ENCODE measurements at regions not wholly inside any gene's neighbourhood (a gene's known extent, or its start where the extent isn't known, plus 50 kb on each side); places are given as distances from the start of the nearest gene placed in this dataset.

DNA sequence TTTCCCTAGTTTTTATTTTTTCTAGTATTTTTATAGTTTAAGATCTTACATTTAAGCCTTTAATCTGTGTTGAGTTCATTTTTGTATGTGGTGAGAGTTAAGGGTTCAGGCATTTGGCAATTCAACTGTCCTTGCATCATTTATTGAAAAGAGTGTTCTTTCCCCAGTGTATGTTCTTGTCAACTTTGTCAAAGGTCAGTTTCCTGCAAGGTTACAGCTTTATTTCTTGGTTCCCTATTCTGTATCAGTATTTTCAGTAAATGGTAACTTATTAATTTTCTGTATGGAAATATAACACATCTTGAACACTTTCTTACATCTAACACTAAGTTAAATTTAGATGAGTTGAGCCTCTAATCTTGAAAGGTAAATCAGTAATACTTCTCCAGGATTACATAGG, 1770.1 kb downstream of the OTOL1 start:
- ATAC-seq (no peak), DNase-seq (no peak)
- no peak overlapping the region for H3K4me3 ChIP-seq
- H3K36me3 ChIP-seq = no peaks in the 10 kb centered on the region
- H3K27me3 ChIP-seq = no peaks in the 10 kb centered on the region
- TF ChIP-seq POLR2A (IDR thresholded peaks at IDR 0.05) = no peak
- TF ChIP-seq, protein P1, sequence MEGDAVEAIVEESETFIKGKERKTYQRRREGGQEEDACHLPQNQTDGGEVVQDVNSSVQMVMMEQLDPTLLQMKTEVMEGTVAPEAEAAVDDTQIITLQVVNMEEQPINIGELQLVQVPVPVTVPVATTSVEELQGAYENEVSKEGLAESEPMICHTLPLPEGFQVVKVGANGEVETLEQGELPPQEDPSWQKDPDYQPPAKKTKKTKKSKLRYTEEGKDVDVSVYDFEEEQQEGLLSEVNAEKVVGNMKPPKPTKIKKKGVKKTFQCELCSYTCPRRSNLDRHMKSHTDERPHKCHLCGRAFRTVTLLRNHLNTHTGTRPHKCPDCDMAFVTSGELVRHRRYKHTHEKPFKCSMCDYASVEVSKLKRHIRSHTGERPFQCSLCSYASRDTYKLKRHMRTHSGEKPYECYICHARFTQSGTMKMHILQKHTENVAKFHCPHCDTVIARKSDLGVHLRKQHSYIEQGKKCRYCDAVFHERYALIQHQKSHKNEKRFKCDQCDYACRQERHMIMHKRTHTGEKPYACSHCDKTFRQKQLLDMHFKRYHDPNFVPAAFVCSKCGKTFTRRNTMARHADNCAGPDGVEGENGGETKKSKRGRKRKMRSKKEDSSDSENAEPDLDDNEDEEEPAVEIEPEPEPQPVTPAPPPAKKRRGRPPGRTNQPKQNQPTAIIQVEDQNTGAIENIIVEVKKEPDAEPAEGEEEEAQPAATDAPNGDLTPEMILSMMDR (IDR thresholded peaks at IDR 0.05 in 4 of 5, conservative IDR thresholded peaks at IDR 0.05 in 1 of 5) = no peak
- H3K9me3 ChIP-seq = no peaks in the 10 kb centered on the region
- intact Hi-C loops (cut with DNase I; ENCODE audit: low total_unique reads) = no loop called here
- no peak overlapping the region for H3K27ac ChIP-seq
- in situ Hi-C loops (cut with MboI; ENCODE audit: low sequenced_read_pairs in 4 of 4) = no loop called here
- no peaks in the 10 kb centered on the region for H3K4me1 ChIP-seq

- DNase-seq (no peak), ATAC-seq (no peak)
- TF ChIP-seq, protein P1 (IDR thresholded peaks at IDR 0.05 in 4 of 5, conservative IDR thresholded peaks at IDR 0.05 in 1 of 5) = no peak
- no peak for TF ChIP-seq POLR2A (IDR thresholded peaks at IDR 0.05)
- Histone ChIP-seq H3K27me3 (no peaks in the 10 kb centered on the region), H3K9me3 (no peaks in the 10 kb centered on the region), H3K27ac (no peak overlapping the region), H3K4me1 (no peaks in the 10 kb centered on the region), H3K4me3 (no peak overlapping the region), H3K36me3 (no peaks in the 10 kb centered on the region)
- in situ Hi-C loops (cut with MboI; ENCODE audit: low sequenced_read_pairs in 4 of 4) (no loop called here), intact Hi-C loops (cut with DNase I; ENCODE audit: low total_unique reads) (no loop called here)
These were observed 1765.0 kb downstream of the OTOL1 start for GRCh38 chr3:163261618-163262017.

DNA sequence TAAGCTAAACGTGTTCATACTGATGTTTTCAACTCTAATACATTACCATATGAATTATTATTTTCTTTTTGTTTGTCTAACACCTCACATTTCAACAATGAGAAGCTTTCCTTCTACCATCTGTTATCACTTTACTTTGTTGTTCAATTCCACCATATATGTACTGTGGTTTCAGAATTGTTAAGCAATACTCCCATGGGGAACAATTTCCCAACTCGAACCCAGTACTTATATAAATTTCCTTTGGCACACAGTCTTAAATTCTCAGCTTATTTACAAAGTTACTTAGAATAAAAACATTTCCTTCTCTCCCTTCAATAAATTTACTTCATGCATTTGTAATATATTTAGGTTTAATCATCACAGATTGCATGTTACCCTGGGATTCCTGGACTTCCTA, 1764.4 kb downstream of the OTOL1 start:
- TF ChIP-seq POLR2A (IDR thresholded peaks at IDR 0.05) = no peak
- TF ChIP-seq, protein P1 (IDR thresholded peaks at IDR 0.05 in 4 of 5, conservative IDR thresholded peaks at IDR 0.05 in 1 of 5) = no peak
- no peaks in the 10 kb centered on the region for H3K9me3 ChIP-seq
- no peaks in the 10 kb centered on the region for H3K27me3 ChIP-seq
- no peaks in the 10 kb centered on the region for H3K36me3 ChIP-seq
- H3K27ac ChIP-seq = no peak overlapping the region
- ATAC-seq (no peak), DNase-seq (no peak)
- in situ Hi-C loops (cut with MboI; ENCODE audit: low sequenced_read_pairs in 4 of 4) = no loop called here
- H3K4me1 ChIP-seq = no peaks in the 10 kb centered on the region
- no peak overlapping the region for H3K4me3 ChIP-seq
- intact Hi-C loops (cut with DNase I; ENCODE audit: low total_unique reads) = no loop called here

DNA sequence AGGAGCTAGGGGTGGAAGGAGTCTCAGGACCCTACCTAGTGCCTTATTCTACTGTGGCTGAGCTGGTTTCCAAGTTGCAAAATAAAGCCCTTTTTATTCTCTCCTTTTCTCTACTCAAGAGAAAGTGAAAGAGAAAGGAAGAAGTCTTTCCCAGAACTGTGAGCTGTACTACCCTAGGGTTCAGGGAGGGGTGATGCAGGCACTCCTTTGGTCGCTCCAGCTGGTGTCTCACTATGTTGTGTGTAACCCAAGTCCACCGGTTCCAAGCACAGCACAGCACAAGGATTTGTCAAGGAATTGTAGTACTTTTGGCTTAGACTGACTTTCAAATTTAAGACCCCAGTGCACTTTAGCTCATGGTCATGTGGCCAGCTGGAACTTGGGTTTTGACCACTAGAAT, 1721.7 kb downstream of the OTOL1 start:
- no peak for DNase-seq
- no peak for ATAC-seq
- no peaks in the 10 kb centered on the region for H3K4me1 ChIP-seq
- no peaks in the 10 kb centered on the region for H3K27me3 ChIP-seq
- H3K4me3 ChIP-seq = no peak overlapping the region
- no peaks in the 10 kb centered on the region for H3K36me3 ChIP-seq
- no peaks in the 10 kb centered on the region for H3K9me3 ChIP-seq
- intact Hi-C loops (cut with DNase I; ENCODE audit: low total_unique reads) = no loop called here
- no peak overlapping the region for H3K27ac ChIP-seq
- TF ChIP-seq POLR2A (IDR thresholded peaks at IDR 0.05) = no peak
- TF ChIP-seq, protein P1 (IDR thresholded peaks at IDR 0.05 in 4 of 5, conservative IDR thresholded peaks at IDR 0.05 in 1 of 5) = no peak
- in situ Hi-C loops (cut with MboI; ENCODE audit: low sequenced_read_pairs in 4 of 4) = no loop called here

DNA sequence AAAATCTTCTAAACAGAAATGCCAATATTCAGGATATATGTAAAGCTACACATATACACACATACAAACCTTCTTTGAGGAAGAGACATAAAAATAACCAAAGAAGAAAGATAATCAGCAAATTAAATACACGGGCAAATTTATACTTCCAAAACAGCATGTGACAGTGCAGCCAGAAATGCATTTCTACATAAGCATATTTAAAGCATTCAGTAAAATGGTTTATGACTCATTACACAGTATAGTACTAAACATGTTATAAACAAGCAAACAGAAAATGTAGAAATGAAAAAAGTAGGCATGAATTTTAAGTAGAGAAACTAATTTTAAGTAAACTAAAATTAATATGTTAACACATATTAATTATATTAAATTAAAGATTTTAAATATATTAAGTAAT, 1717.2 kb downstream of the OTOL1 start:
- TF ChIP-seq, protein P1 (IDR thresholded peaks at IDR 0.05 in 4 of 5, conservative IDR thresholded peaks at IDR 0.05 in 1 of 5) = no peak
- TF ChIP-seq POLR2A (IDR thresholded peaks at IDR 0.05) = no peak

More for the DNA sequence above, 1717.2 kb downstream of the OTOL1 start:
- Histone ChIP-seq H3K4me3 (no peak overlapping the region), H3K4me1 (no peaks in the 10 kb centered on the region), H3K27me3 (no peaks in the 10 kb centered on the region), H3K36me3 (no peaks in the 10 kb centered on the region), H3K9me3 (peaks cover 0 to 4% (median 0%) of the 10 kb centered on the region in 3 donors), H3K27ac (no peak overlapping the region)
- no peak for DNase-seq
- intact Hi-C loops (cut with DNase I; ENCODE audit: low total_unique reads) (no loop called here), in situ Hi-C loops (cut with MboI; ENCODE audit: low sequenced_read_pairs in 4 of 4) (no loop called here)
- no peak for ATAC-seq

Measured in gastrocnemius medialis (tissue), 4 donors.